ENCODE measurements at regions not wholly inside any gene's neighbourhood (a gene's known extent, or its start where the extent isn't known, plus 50 kb on each side); places are given as distances from the start of the nearest gene placed in this dataset.

GRCh38 chr1:234907940-234908405 is 220.7 kb downstream of the TOMM20 start:
- no peak for TF ChIP-seq CTCF (optimal IDR thresholded peaks at IDR 0.05 in 1 of 3, IDR thresholded peaks at IDR 0.05 in 1 of 3, conservative IDR thresholded peaks at IDR 0.05 in 1 of 3; ENCODE audit: extremely low read depth in 1 of 3, insufficient read depth in 2 of 3, low read length in 3 of 3)
- no peak for TF ChIP-seq EZH2 (IDR thresholded peaks at IDR 0.05; ENCODE audit: low read length)
